Mucosa of descending colon (tissue), 3 donors: ENCODE measurements at regions not wholly inside any gene's neighbourhood (a gene's known extent, or its start where the extent isn't known, plus 50 kb on each side); places are given as distances from the start of the nearest gene placed in this dataset.
A peak's percentile ranks its signal among the peaks of the same experiment; 100 is the strongest.

Source experiments
- ATAC-seq: fragments of 200-7000 bp; cut with Tn5 transposase; one replicate; pipeline ENCODE4 v1.9.1; 2020; ENCODE audit warnings: mild to moderate bottlenecking, moderate library complexity
- DNase-seq, 3 donors: peaks; one replicate each; pipeline ENCODE4 v3.0.0-alpha.2; 2020
- H3K36me3 ChIP-seq: fragments of 200-600 bp; one replicate; pipeline ENCODE4 v1.8.0; 2021; ENCODE audit warnings: low read depth, mild to moderate bottlenecking
- H3K4me1 ChIP-seq: fragments of 200-600 bp; one replicate; pipeline ENCODE4 v1.8.0; 2021; ENCODE audit warnings: low read depth, mild to moderate bottlenecking
- H3K4me3 ChIP-seq: fragments of 200-600 bp; one replicate; pipeline ENCODE4 v1.8.0; 2021; ENCODE audit warnings: mild to moderate bottlenecking
- H3K9me3 ChIP-seq: fragments of 200-600 bp; one replicate; pipeline ENCODE4 v1.8.0; 2021; ENCODE audit warnings: mild to moderate bottlenecking
- CTCF ChIP-seq: fragments of 200-600 bp; IDR thresholded peaks from one replicate; pipeline ENCODE4 v1.8.0; 2022; ENCODE audit warnings: antibody characterized with exemption, mild to moderate bottlenecking
- intact Hi-C, 2 donors: fragments of 100-400 bp; cut with DNase I in 1 of 2; cut with micrococcal nuclease in 1 of 2; formaldehyde crosslinking; loops; one replicate each; pipeline versions ENCODE4 v1.11.0 to v1.11.1; 2022; cut with DNase I, micrococcal nuclease
- donor health status: DM: no; HTN: no; CAD: no; lungs with moderate emphysema.
- donor health status: DM: no; HTN: no; CAD: no.
- donor health status: DM: no; HTN: yes; CAD: no.

- peaks cover 13% of the 10 kb centered on the region for H3K4me1 ChIP-seq
- H3K9me3 ChIP-seq: no peaks in the 10 kb centered on the region
- DNase-seq: peak in 2 of 3 donors; percentile 53 to 63
- ATAC-seq: peak; percentile 77
- TF ChIP-seq CTCF: peak; percentile 62
- intact Hi-C loops: loop anchor here (2.0 to 5.0 kb wide), 2 partner anchors 54 to 255 kb away; partner anchors contain the start of genes DYNC1H1 (in 1 of the 2) and PPP2R5C (in 1 of the 2)
- H3K4me3 ChIP-seq: no peak overlapping the region
- H3K36me3 ChIP-seq: no peaks in the 10 kb centered on the region
Observed at GRCh38 chr14:101707068-101707842, 54.3 kb upstream of the PPP2R5C start.

- no peaks in the 10 kb centered on the region for H3K36me3 ChIP-seq
- H3K9me3 ChIP-seq: no peaks in the 10 kb centered on the region
- intact Hi-C loops: loop anchor here (2.0 to 5.0 kb wide), 2 partner anchors 53 to 254 kb away; partner anchors contain the start of genes DYNC1H1 (in 1 of the 2) and PPP2R5C (in 1 of the 2)
- no peak overlapping the region for H3K4me3 ChIP-seq
- TF ChIP-seq CTCF: no peak
- ATAC-seq: no peak
- peaks cover 13% of the 10 kb centered on the region for H3K4me1 ChIP-seq
- DNase-seq: no peak
Observed at GRCh38 chr14:101707863-101708620, 53.5 kb upstream of the PPP2R5C start.

GRCh38 chr14:101708853-101709532, 52.5 kb upstream of the PPP2R5C start:
- Histone ChIP-seq H3K4me1 (peaks cover 13% of the 10 kb centered on the region), H3K36me3 (no peaks in the 10 kb centered on the region), H3K4me3 (no peak overlapping the region), H3K9me3 (no peaks in the 10 kb centered on the region)
- no peak for TF ChIP-seq CTCF
- no peak for ATAC-seq
- intact Hi-C loops: loop anchor here in 1 of 2 donors (5.0 kb wide), 1 partner anchor 253 kb away; the partner anchor contains the start of gene DYNC1H1
- no peak for DNase-seq

GRCh38 chr14:101709533-101709881, 52.0 kb upstream of the PPP2R5C start:
- no peak for DNase-seq

More at GRCh38 chr14:101709533-101709881, 52.0 kb upstream of the PPP2R5C start:
- TF ChIP-seq CTCF: no peak
- Histone ChIP-seq H3K4me1 (peaks cover 13% of the 10 kb centered on the region), H3K4me3 (no peak overlapping the region), H3K36me3 (no peaks in the 10 kb centered on the region), H3K9me3 (no peaks in the 10 kb centered on the region)
- ATAC-seq: no peak
- intact Hi-C loops: loop anchor here in 1 of 2 donors (5.0 kb wide), 1 partner anchor 253 kb away; the partner anchor contains the start of gene DYNC1H1
